22Rv1 (cell line): ENCODE measurements at regions not wholly inside any gene's neighbourhood (a gene's known extent, or its start where the extent isn't known, plus 50 kb on each side); places are given as distances from the start of the nearest gene placed in this dataset.

ENCODE experiments used
- H3K27ac ChIP-seq: fragments of 450-650 bp; 2 replicates; pipeline ENCODE4 v1.5.1; 2017
- CTCF ChIP-seq: fragments of 450-650 bp; IDR thresholded peaks from 2 replicates; pipeline ENCODE4 v1.5.1; 2017; ENCODE audit warnings: mild to moderate bottlenecking
- ZFX ChIP-seq: fragments of 450-650 bp; IDR thresholded peaks from 2 replicates; pipeline ENCODE4 v1.6.1; 2017; ENCODE audit warnings: antibody characterized with exemption, borderline replicate concordance

GRCh38 chr10:29203432-29203831 lies 85.4 kb upstream of the LYZL1 start:
- H3K27ac ChIP-seq: no peak overlapping the region
- TF ChIP-seq ZFX (no peak), CTCF (no peak)

GRCh38 chr10:29204070-29204800 lies 84.6 kb upstream of the LYZL1 start:
- H3K27ac ChIP-seq: no peak overlapping the region
- TF ChIP-seq CTCF (no peak), ZFX (no peak)

- H3K27ac ChIP-seq: no peak overlapping the region
- no peak for TF ChIP-seq ZFX
- TF ChIP-seq CTCF: no peak
These were observed 83.1 kb upstream of the LYZL1 start for GRCh38 chr10:29205787-29206186.

GRCh38 chr10:29208845-29209244 lies 80.0 kb upstream of the LYZL1 start:
- no peak overlapping the region for H3K27ac ChIP-seq

GRCh38 chr10:29209830-29210229 lies 79.0 kb upstream of the LYZL1 start:
- H3K27ac ChIP-seq: no peak overlapping the region
- TF ChIP-seq CTCF: no peak
- TF ChIP-seq ZFX: no peak

More at GRCh38 chr10:29208845-29209244, 80.0 kb upstream of the LYZL1 start:
- TF ChIP-seq ZFX: no peak
- no peak for TF ChIP-seq CTCF

GRCh38 chr10:29210266-29210868 lies 78.5 kb upstream of the LYZL1 start:
- H3K27ac ChIP-seq: no peak overlapping the region
- no peak for TF ChIP-seq CTCF
- no peak for TF ChIP-seq ZFX

- H3K27ac ChIP-seq: no peak overlapping the region
- TF ChIP-seq ZFX (no peak), CTCF (no peak)
These were observed 76.3 kb upstream of the LYZL1 start for GRCh38 chr10:29212597-29212996.
